GM19240 (cell line): ENCODE measurements at regions not wholly inside any gene's neighbourhood (a gene's known extent, or its start where the extent isn't known, plus 50 kb on each side); places are given as distances from the start of the nearest gene placed in this dataset.
"Not testable (repeated sequence)": the region's sequence is repeated elsewhere in the genome, so short reads cannot be mapped to it uniquely, and the experiment has no call there.

Source experiments
- DNase-seq: peaks from one replicate; pipeline ENCODE4 v3.0.0; 2011; ENCODE audit warnings: low spot score; ENCODE audit not compliant: insufficient read length

GRCh38 chr5:154626876-154627557 is 128.2 kb upstream of the LARP1 start:
- no peak for DNase-seq

GRCh38 chr5:154625031-154625430 is 130.1 kb upstream of the LARP1 start:
- no peak for DNase-seq

DNA sequence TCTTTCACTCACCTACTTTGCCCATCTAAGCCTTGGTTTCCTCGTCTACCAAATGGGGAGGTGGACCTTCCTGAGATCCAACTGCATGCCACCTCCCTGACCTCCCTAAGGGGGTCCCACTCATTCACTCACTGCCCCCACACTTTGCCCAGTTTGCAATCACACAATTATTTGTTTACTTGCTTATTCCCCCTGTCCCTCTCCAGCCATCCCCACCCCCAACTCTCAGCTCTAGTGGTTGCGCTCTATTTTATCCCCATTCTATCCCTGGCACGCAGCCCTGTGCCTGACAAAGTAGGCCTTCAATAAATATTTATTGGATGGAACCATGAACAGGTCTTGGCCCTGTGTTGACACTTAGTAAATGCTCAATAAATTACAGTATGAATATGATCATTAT is 130.8 kb upstream of the LARP1 start:
- no peak for DNase-seq

GRCh38 chr5:154620411-154620810 is 134.8 kb upstream of the LARP1 start:
- DNase-seq = no peak

DNA sequence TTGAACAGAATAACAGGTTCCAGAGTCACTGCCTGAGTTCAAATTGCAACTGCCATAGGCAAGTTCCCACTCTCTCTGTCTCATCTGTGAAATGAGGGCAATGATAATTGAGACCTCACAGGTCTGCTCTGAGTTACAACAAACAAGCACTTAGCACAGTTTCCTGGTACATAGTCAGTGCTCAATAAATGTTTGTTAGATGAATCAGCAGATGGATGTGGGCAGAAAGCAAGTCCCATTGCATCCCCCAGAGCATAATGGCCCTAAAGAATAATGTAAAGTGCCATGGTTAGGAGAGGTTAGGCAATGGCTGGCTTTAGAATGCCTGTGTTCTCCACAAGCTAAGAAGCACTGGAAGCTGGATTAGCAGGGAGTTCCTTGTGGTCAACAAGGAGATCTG is 136.5 kb upstream of the LARP1 start:
- no peak for DNase-seq

DNA sequence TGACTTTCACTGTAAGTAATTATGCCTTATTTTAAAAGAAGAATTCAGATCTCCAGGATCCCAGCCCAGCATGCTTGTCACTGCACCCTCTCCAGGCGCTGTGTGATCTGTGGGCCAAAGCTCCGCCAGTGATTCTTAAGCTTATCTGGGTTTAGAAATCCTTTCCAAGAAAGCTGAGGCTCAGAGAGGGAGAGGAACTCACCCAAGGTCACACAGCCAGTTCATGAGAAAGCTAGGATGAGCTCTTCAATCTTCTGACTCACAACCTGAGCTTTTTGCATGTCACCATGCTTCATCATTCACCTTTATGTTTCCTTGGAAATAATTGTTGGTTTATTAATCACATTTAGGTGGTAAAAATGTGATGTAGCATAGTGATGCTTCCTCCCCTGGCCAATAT is 136.6 kb upstream of the HAND1 start:
- no peak for DNase-seq

DNA sequence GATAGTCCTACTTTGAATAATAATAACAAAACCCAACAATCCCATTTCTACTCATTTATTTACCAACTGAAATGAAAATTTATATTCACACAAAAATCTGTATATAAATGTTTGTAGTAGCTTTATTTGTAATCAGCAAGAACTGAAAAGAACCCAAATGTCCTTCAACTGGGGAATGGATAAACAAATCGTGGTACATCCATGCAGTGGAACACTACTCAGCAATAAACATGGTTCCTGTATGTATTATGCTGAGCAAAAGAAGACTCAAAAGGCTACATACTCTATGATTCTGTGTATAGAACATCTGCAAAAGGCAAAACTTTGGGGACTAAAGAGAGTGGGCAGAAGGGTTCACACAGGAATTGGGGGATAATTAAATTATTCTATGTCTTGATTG is 136.1 kb upstream of the HAND1 start:
- no peak for DNase-seq

DNA sequence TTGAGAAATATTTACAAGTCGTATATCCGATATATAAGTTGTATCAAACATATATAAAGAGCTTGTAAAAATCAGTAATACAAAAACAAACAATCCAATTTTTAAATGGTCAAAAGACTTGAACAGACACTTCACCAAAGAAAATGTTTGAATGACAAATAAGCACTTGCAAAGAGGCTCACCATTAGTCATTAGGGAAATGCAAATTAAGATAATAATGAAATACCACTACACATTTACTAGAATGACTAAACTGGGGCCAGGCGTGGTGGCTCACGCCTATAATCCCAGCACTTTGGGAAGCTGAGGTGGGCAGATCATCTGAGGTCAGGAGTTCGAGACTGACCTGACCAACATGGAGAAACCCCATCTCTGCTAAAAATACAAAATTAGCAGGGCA is 134.6 kb upstream of the HAND1 start:
- DNase-seq = no peak

DNA sequence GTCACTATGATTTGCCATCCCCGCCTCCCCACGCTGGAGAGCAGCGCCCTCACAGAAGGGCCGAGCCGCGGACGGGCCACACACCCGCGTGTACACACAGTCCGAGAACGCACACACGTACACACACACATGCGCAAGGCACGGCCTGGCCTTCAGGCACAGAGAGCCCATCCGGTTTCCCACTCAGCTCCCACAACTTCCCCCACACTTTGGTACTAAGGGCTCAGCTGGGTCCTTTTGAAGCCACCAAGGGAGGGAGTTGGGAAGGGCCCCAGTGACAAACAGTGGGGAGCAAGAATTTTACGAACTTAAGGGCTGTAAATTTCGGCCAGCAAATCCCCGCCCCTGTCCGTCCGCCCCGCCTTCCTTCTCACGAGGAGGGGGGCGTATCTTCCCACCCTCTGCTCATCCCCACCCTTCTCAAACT is 133.3 kb upstream of the HAND1 start:
- no peak for DNase-seq

- DNase-seq = peak; percentile 77
Observed at GRCh38 chr5:154610321-154611154, 132.5 kb upstream of the HAND1 start.

DNA sequence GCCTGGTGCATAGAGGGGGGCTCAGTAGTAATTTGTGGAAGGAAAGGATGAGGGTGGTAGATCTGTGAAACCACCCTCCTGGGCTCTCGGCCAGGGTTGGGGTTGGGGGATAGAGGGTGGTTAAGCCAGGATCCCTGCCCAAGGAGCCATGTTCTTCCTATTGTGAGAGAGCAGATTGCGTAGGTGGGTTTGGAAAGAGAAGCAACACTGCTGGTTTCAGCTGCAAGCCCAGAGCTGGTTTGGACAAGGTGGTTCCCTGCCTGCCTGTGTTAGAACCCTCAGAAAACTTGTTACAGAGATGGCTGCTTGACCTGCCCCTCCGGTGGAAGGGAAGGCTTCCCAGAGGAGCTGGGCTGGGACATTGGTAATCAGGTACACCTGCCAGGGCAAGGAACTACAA is 131.2 kb upstream of the HAND1 start:
- DNase-seq = no peak

DNA sequence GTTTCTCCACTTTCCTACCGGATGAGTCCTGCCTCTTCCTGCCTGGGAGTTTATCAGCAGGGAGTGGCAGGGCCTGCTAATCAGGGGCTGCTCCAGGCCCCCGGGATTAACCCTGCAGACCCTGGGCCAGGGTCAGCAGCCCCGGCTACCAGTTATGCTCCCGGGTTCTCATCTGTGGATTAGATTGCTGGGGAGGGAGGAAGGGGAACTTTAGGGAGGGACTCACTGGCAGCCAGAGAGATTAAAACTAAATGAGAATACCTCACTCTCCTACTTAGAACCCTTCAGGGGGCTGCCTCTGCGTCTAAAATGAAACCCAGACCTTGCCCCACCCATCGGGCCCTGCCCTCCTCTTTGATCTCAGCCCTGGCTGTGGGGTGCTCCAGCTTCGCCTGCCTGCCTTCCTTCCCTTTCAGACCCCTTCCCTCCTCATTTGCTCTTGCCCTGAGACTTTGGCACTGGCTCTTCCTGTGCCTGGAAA is 130.5 kb upstream of the HAND1 start:
- no peak for DNase-seq

GRCh38 chr5:154607746-154608145 is 129.7 kb upstream of the HAND1 start:
- no peak for DNase-seq

- DNase-seq = no peak
Observed at GRCh38 chr5:154606246-154606645, 128.2 kb upstream of the HAND1 start.

DNA sequence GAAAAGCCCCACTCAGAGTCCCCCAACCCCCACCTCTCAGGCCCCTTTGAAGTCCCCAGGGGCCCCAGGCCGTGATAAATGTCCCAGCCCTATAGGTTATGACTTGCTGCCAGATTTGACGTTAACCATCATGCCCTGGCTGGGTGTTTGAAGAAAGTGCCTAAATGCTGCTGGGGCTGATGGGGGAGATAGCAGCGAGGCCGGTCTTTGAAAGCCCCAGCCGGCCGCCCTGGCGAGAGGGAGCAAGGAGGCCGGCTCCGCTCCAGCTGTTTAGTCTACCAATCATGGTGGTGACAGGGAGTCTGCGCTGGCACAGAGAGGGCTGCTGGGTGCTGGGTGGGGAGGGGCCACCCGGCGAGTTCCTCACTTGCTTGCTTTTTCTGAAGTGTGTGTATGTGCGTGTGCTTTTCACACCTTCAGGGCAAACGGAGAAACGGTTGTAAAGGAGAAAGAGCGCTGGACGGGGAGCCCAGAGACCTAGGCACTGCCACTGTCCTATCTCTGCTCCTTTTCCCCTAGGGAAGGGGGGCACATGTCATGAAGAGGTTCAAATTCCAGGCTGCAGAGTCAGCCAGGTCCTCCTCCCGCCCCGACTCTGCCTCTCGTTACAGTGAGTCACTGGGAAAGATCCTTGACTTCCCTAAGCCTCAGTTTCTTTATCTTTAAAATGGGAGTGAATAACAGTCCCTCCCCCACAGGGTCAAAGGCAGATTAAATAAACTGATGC is 126.1 kb upstream of the HAND1 start:
- DNase-seq = no peak

DNA sequence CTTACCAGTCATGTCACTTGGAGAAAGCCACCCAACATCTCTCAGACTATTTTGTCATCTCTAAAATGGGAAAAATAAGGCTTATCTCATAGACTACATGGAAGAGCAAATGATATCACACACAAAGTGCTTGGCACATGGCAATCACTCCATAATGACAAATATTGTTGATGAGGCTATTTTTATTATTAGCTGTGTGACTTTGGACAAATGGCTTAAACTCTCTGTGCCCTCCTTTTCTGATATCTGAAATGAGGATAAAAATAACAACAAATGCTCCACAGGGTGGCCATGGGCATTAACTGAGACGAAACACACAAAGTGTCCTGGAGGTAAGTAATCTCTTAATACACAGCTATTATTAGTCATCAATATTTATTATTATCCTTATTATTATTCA is 125.5 kb upstream of the HAND1 start:
- no peak for DNase-seq

- DNase-seq = no peak
Observed at GRCh38 chr5:154603011-154603410, 125.0 kb upstream of the HAND1 start.

GRCh38 chr5:154601014-154601413 is 123.0 kb upstream of the HAND1 start:
- DNase-seq = no peak

DNA sequence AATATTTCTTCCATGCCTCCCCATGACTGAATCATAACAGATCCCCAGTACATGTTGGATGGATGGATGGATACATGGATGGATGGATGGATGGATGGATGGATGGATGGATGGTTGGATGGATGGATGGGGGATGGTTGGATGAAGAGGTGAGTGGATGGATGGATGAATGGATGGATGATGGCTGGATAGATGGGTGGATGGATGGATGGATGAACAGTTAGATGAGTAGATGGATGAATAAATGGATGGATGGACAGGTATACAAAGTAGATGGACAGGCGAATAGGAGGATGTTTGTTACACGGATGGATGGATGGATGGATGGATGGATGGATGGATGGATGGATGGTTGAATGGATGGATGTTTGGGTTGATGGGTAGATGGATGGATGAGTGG is 120.0 kb upstream of the HAND1 start:
- DNase-seq = no peak

DNA sequence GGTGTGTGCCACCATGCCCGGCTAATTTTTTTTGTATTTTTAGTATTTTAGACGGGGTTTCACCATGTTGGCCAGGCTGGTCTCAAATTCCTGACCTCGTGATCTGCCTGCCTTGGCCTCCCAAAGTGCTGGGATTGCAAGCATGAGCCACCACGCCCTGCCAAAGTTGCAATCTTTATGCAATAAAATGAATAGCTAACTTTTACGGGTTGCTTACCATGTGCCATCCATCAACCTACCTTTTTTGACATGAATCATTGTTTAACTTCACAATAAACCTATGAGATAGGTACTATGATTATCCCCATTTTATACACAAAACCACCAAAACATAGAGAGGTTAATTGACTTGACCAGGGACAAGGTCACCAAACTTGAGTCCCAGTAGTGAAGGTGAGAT is 118.8 kb upstream of the HAND1 start:
- DNase-seq = not testable (repeated sequence)

DNA sequence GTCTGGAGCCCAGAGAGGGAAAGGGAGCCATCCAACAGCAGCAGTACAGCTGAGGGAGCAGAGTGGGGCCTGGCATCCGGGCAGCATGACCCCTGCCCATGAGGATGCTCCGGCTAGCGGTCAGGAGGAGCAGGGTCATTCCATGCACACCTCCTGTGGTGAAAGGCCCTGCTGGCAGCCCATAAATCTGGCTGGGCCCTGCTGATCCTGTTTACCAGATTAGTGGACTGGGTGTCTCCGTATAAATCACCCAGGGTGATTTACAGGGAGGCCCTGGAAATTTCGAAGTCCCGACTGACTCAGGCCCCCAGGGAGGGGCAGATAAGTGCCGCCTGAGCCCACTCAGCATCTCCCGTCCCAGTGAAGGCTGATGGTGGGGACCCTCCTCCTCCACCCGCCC is 117.6 kb upstream of the HAND1 start:
- DNase-seq = no peak

- DNase-seq = no peak
Observed at GRCh38 chr5:154593796-154594195, 115.8 kb upstream of the HAND1 start.
